ENCODE measurements at regions not wholly inside any gene's neighbourhood (a gene's known extent, or its start where the extent isn't known, plus 50 kb on each side); places are given as distances from the start of the nearest gene placed in this dataset.

DNA sequence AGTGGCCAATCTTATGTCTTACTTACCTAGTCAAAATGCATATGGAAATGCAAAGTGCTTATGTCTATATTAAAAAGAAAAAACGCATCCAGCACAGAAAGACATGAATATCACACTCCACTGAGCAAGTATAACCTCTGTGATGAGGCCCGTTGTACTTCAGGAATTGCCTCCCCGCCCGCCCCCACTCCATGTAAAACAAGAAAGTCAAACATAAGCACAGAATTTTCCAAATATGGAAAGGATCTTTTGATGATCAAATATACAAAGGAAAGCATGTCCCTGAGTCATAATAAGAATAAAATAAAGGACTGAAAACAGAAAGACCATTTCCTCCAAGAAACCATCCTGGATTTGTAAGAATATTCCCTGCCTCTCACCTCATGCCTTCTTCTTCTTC, 229.1 kb downstream of the BAMBI start:
- no peaks in the 10 kb centered on the region for H4K20me1 ChIP-seq (ENCODE audit: insufficient read depth, low read length, poor library complexity, severe bottlenecking)
- no peak overlapping the region for H2AFZ ChIP-seq (ENCODE audit: low read length)

DNA sequence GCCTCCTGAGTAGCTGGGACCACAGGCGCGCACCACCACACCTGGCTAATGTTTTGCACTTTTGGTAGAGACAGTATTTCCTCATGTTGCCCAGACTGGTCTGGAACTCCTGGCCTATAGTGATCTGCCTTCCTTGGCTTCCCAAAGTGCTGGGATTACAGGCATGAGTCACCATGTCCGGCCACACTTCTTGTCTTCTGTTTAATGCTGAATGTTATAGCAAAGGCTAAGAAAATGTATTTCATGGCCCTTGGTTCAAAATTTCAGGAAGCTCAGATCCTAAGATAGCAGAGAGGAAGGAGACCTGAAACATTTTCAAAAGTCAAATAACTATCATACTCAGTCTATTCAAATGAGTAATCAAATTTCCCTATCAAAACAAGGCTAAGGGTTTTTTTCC, 229.6 kb downstream of the BAMBI start:
- H3K79me2 ChIP-seq (ENCODE audit: insufficient read depth, low read length): no peaks in the 10 kb centered on the region
- no peaks in the 10 kb centered on the region for H3K27me3 ChIP-seq (ENCODE audit: insufficient read depth, low read length, poor library complexity, severe bottlenecking)
- no peak overlapping the region for H3K4me3 ChIP-seq (ENCODE audit: low read length, poor library complexity, severe bottlenecking)
- no peaks in the 10 kb centered on the region for H4K20me1 ChIP-seq (ENCODE audit: insufficient read depth, low read length, poor library complexity, severe bottlenecking)
- no peaks in the 10 kb centered on the region for H3K4me1 ChIP-seq (ENCODE audit: insufficient read depth, low read length, poor library complexity, severe bottlenecking)
- H3K9me2 ChIP-seq (replicated peaks; ENCODE audit: low read depth, low read length): no peaks in the 10 kb centered on the region
- no peak overlapping the region for H3K4me2 ChIP-seq (ENCODE audit: low read depth, low read length, poor library complexity, severe bottlenecking)
- H3K9me3 ChIP-seq (ENCODE audit: insufficient read depth, low read depth, low read length): no peaks in the 10 kb centered on the region
- no peak overlapping the region for H3K9ac ChIP-seq (ENCODE audit: low read depth, low read length, poor library complexity, severe bottlenecking)
- H3K36me3 ChIP-seq (ENCODE audit: insufficient read depth, low read length): no peaks in the 10 kb centered on the region
- H2AFZ ChIP-seq (ENCODE audit: low read length): no peak overlapping the region
- TF ChIP-seq, protein P1, sequence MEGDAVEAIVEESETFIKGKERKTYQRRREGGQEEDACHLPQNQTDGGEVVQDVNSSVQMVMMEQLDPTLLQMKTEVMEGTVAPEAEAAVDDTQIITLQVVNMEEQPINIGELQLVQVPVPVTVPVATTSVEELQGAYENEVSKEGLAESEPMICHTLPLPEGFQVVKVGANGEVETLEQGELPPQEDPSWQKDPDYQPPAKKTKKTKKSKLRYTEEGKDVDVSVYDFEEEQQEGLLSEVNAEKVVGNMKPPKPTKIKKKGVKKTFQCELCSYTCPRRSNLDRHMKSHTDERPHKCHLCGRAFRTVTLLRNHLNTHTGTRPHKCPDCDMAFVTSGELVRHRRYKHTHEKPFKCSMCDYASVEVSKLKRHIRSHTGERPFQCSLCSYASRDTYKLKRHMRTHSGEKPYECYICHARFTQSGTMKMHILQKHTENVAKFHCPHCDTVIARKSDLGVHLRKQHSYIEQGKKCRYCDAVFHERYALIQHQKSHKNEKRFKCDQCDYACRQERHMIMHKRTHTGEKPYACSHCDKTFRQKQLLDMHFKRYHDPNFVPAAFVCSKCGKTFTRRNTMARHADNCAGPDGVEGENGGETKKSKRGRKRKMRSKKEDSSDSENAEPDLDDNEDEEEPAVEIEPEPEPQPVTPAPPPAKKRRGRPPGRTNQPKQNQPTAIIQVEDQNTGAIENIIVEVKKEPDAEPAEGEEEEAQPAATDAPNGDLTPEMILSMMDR (conservative IDR thresholded peaks at IDR 0.05; ENCODE audit: low read length): no peak
- TF ChIP-seq EZH2phosphoT487 (IDR thresholded peaks at IDR 0.05; ENCODE audit: borderline replicate concordance): no peak
- H3F3A ChIP-seq (ENCODE audit: low read depth): no peaks in the 10 kb centered on the region

More for the DNA sequence above, 229.1 kb downstream of the BAMBI start:
- no peaks in the 10 kb centered on the region for H3K27me3 ChIP-seq (ENCODE audit: insufficient read depth, low read length, poor library complexity, severe bottlenecking)
- H3K9me2 ChIP-seq (replicated peaks; ENCODE audit: low read depth, low read length): no peaks in the 10 kb centered on the region
- TF ChIP-seq EZH2phosphoT487 (IDR thresholded peaks at IDR 0.05; ENCODE audit: borderline replicate concordance): no peak
- TF ChIP-seq, protein P1 (conservative IDR thresholded peaks at IDR 0.05; ENCODE audit: low read length): no peak
- H3K4me2 ChIP-seq (ENCODE audit: low read depth, low read length, poor library complexity, severe bottlenecking): no peak overlapping the region
- H3K36me3 ChIP-seq (ENCODE audit: insufficient read depth, low read length): no peaks in the 10 kb centered on the region
- no peak overlapping the region for H3K9ac ChIP-seq (ENCODE audit: low read depth, low read length, poor library complexity, severe bottlenecking)
- no peak overlapping the region for H3K4me3 ChIP-seq (ENCODE audit: low read length, poor library complexity, severe bottlenecking)
- H3K9me3 ChIP-seq (ENCODE audit: insufficient read depth, low read depth, low read length): no peaks in the 10 kb centered on the region
- no peaks in the 10 kb centered on the region for H3K4me1 ChIP-seq (ENCODE audit: insufficient read depth, low read length, poor library complexity, severe bottlenecking)
- H3F3A ChIP-seq (ENCODE audit: low read depth): no peaks in the 10 kb centered on the region
- no peaks in the 10 kb centered on the region for H3K79me2 ChIP-seq (ENCODE audit: insufficient read depth, low read length)

DNA sequence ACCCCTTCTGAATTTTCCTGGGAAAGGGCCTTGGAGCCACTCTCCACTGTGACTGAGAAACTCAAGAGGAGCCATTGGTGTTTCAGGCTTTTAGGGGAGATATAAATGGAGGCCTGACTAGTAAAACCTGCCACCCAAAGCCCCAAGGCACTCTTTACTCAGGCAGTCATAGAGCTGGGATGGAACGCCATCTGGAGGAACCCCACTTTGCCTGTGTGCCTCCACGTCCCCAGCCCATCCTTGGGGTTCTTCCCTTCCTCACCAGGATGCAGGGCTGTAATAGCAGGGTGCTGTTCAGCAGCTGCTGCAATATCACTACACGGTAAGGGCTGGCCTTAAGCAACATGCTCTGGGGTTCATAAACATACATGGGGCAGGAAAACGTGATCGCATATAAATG, 232.6 kb downstream of the BAMBI start:
- TF ChIP-seq, protein P1 (conservative IDR thresholded peaks at IDR 0.05; ENCODE audit: low read length): no peak
- H3K4me3 ChIP-seq (ENCODE audit: low read length, poor library complexity, severe bottlenecking): no peak overlapping the region
- H3K27me3 ChIP-seq (ENCODE audit: insufficient read depth, low read length, poor library complexity, severe bottlenecking): no peaks in the 10 kb centered on the region
- no peak overlapping the region for H3K9ac ChIP-seq (ENCODE audit: low read depth, low read length, poor library complexity, severe bottlenecking)
- no peak overlapping the region for H2AFZ ChIP-seq (ENCODE audit: low read length)
- H3K79me2 ChIP-seq (ENCODE audit: insufficient read depth, low read length): no peaks in the 10 kb centered on the region
- H3K9me2 ChIP-seq (replicated peaks; ENCODE audit: low read depth, low read length): no peaks in the 10 kb centered on the region
- no peaks in the 10 kb centered on the region for H3F3A ChIP-seq (ENCODE audit: low read depth)
- H4K20me1 ChIP-seq (ENCODE audit: insufficient read depth, low read length, poor library complexity, severe bottlenecking): no peaks in the 10 kb centered on the region
- H3K4me1 ChIP-seq (ENCODE audit: insufficient read depth, low read length, poor library complexity, severe bottlenecking): no peaks in the 10 kb centered on the region
- no peaks in the 10 kb centered on the region for H3K36me3 ChIP-seq (ENCODE audit: insufficient read depth, low read length)
- no peak overlapping the region for H3K4me2 ChIP-seq (ENCODE audit: low read depth, low read length, poor library complexity, severe bottlenecking)
- H3K9me3 ChIP-seq (ENCODE audit: insufficient read depth, low read depth, low read length): no peaks in the 10 kb centered on the region

Measured in Loucy (cell line).